Fibroblast of lung (primary cell): ENCODE measurements at regions not wholly inside any gene's neighbourhood (a gene's known extent, or its start where the extent isn't known, plus 50 kb on each side); places are given as distances from the start of the nearest gene placed in this dataset.

Experiments used
- DNase-seq, 2 donors: peaks; one replicate each; pipeline versions ENCODE4 v3.0.0 to v3.0.0-alpha.2; 2010; ENCODE audit warnings: low read depth in 2 of 2
- H2AFZ ChIP-seq: 2 replicates; pipeline ENCODE4 v1.5.1; 2012; ENCODE audit warnings: low read length, control low read depth, inconsistent platforms
- H3K27ac ChIP-seq: 2 replicates; pipeline ENCODE4 v1.5.1; 2011; ENCODE audit warnings: low read length, control low read depth; ENCODE audit not compliant: insufficient read depth
- H3K27me3 ChIP-seq: 2 replicates; pipeline ENCODE4 v1.5.1; 2011; ENCODE audit warnings: mild to moderate bottlenecking, low read length; ENCODE audit not compliant: control insufficient read depth, insufficient read depth
- H3K36me3 ChIP-seq: 2 replicates; pipeline ENCODE4 v1.5.1; 2011; ENCODE audit warnings: low read length; ENCODE audit not compliant: control insufficient read depth, insufficient read depth
- H3K4me1 ChIP-seq: 2 replicates; pipeline ENCODE4 v1.5.1; 2011; ENCODE audit warnings: low read length; ENCODE audit not compliant: control insufficient read depth, insufficient read depth; ENCODE audit errors: extremely low read depth
- H3K4me2 ChIP-seq: 2 replicates; pipeline ENCODE4 v1.5.1; 2011; ENCODE audit warnings: low read length, control low read depth; ENCODE audit not compliant: insufficient read depth; ENCODE audit errors: extremely low read depth
- H3K4me3 ChIP-seq, 4 experiments: fragments of 200-600 bp in 1 of 4; sonication (generic) in 1 of 4; replicated peaks in 1 of 4; 2 replicates each; pipeline ENCODE4 v1.5.1; 2011 to 2016; ENCODE audit warnings: low read length in 4 of 4, low read depth in 3 of 4, mild to moderate bottlenecking in 3 of 4, control low read depth in 2 of 4, inconsistent platforms in 1 of 4, mixed read lengths in 1 of 4; ENCODE audit not compliant: insufficient read depth in 1 of 4; ENCODE audit errors: control extremely low read depth in 1 of 4
- H3K79me2 ChIP-seq: 2 replicates; pipeline ENCODE4 v1.5.1; 2012; ENCODE audit warnings: mild to moderate bottlenecking, low read length, inconsistent platforms; ENCODE audit not compliant: control insufficient read depth, insufficient read depth
- H3K9ac ChIP-seq: 2 replicates; pipeline ENCODE4 v1.5.1; 2011; ENCODE audit warnings: mild to moderate bottlenecking, low read length, control low read depth; ENCODE audit not compliant: insufficient read depth
- H3K9me3 ChIP-seq: 2 replicates; pipeline ENCODE4 v1.5.1; 2012; ENCODE audit warnings: low read depth, low read length; ENCODE audit not compliant: control insufficient read depth, insufficient read depth
- H4K20me1 ChIP-seq: 2 replicates; pipeline ENCODE4 v1.5.1; 2011; ENCODE audit warnings: low read length; ENCODE audit not compliant: control insufficient read depth, insufficient read depth; ENCODE audit errors: extremely low read depth
- EZH2 ChIP-seq: IDR thresholded peaks from 2 replicates; pipeline ENCODE4 v1.5.1; 2012; ENCODE audit warnings: low read length, control low read depth, mild to moderate bottlenecking; ENCODE audit errors: missing control alignments
- TF ChIP-seq, protein P1 (sequence below), 2 donors: IDR thresholded peaks in 1 of 2; conservative IDR thresholded peaks in 1 of 2; 1 replicate in 1 of 2; 2 replicates in 1 of 2; pipeline ENCODE4 v1.5.1; 2011 to 2012; ENCODE audit warnings: low read length in 2 of 2, control low read depth in 1 of 2, inconsistent platforms in 1 of 2, low read depth in 1 of 2, mild to moderate bottlenecking in 1 of 2

GRCh38 chr2:165010556-165010955, 55.2 kb upstream of the SLC38A11 start:
- Histone ChIP-seq H3K4me2 (no peak overlapping the region), H3K9ac (no peak overlapping the region), H3K27ac (no peak overlapping the region), H2AFZ (no peak overlapping the region), H3K4me3 (no peak overlapping the region), H3K9me3 (no peaks in the 10 kb centered on the region), H3K4me1 (peaks cover 3% of the 10 kb centered on the region), H4K20me1 (no peaks in the 10 kb centered on the region), H3K36me3 (no peaks in the 10 kb centered on the region), H3K27me3 (no peaks in the 10 kb centered on the region), H3K79me2 (no peaks in the 10 kb centered on the region)
- TF ChIP-seq, protein P1, sequence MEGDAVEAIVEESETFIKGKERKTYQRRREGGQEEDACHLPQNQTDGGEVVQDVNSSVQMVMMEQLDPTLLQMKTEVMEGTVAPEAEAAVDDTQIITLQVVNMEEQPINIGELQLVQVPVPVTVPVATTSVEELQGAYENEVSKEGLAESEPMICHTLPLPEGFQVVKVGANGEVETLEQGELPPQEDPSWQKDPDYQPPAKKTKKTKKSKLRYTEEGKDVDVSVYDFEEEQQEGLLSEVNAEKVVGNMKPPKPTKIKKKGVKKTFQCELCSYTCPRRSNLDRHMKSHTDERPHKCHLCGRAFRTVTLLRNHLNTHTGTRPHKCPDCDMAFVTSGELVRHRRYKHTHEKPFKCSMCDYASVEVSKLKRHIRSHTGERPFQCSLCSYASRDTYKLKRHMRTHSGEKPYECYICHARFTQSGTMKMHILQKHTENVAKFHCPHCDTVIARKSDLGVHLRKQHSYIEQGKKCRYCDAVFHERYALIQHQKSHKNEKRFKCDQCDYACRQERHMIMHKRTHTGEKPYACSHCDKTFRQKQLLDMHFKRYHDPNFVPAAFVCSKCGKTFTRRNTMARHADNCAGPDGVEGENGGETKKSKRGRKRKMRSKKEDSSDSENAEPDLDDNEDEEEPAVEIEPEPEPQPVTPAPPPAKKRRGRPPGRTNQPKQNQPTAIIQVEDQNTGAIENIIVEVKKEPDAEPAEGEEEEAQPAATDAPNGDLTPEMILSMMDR (conservative IDR thresholded peaks at IDR 0.05 in 1 of 2, IDR thresholded peaks at IDR 0.05 in 1 of 2; ENCODE audit: low read depth in 1 of 2, low read length in 2 of 2) = no peak
- no peak for TF ChIP-seq EZH2
- DNase-seq = no peak

DNA sequence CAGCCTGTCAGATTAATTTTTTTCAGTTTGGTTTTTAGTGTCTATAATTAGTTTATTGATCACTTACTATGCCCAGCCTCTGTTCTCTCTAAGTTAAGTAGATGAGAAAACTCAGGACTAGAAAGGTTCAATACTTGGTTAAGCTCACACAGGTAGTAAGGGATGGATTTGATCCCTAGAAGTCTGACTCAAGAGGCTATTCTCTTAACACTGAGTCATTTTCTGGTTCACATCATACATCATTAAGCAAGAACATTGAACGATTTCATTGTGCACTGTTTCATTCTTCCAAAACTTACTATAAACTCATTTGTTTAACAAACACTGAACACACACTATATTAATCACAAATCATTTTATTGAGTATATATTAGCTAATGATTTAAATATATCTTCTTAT, 54.1 kb upstream of the SLC38A11 start:
- H3K79me2 ChIP-seq = no peaks in the 10 kb centered on the region
- no peak overlapping the region for H3K27ac ChIP-seq
- H3K4me3 ChIP-seq = no peak overlapping the region
- H4K20me1 ChIP-seq = no peaks in the 10 kb centered on the region
- H3K27me3 ChIP-seq = no peaks in the 10 kb centered on the region
- H3K4me1 ChIP-seq = peaks cover 3% of the 10 kb centered on the region
- no peak overlapping the region for H2AFZ ChIP-seq
- TF ChIP-seq EZH2 = no peak
- TF ChIP-seq, protein P1 (conservative IDR thresholded peaks at IDR 0.05 in 1 of 2, IDR thresholded peaks at IDR 0.05 in 1 of 2; ENCODE audit: low read depth in 1 of 2, low read length in 2 of 2) = no peak
- H3K9ac ChIP-seq = no peak overlapping the region
- peak in 1 of 2 donors; percentile 52 for DNase-seq
- H3K9me3 ChIP-seq = no peaks in the 10 kb centered on the region
- H3K4me2 ChIP-seq = no peak overlapping the region
- no peaks in the 10 kb centered on the region for H3K36me3 ChIP-seq

DNA sequence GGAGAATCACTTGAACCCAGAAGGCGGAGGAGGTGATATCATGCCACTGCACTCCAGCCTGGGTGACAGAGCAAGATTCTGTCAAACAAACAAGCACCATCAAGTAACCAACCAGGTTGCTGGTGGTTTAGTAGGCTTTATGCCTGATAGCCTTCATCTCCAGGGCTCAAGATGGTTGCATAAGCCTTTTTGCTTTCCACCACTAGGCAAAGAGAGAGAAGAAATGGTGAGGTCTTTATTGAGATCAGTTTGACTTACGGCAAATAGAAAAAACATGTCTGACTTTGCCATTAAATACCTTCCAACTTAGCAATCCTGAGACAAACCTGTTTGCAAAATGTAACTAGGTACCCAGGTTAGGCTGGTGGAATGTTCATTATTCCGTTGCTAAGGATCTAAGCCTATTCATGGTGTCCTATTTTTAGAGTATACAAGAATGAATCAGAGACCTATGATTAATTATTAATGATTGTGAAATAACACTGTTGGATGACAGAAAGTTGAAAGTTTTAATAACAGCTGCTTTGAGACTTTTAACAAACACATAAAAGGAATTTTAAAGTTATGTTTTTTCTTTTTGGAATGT, 53.5 kb upstream of the SLC38A11 start:
- Histone ChIP-seq H3K9me3 (no peaks in the 10 kb centered on the region), H3K4me2 (no peak overlapping the region), H4K20me1 (no peaks in the 10 kb centered on the region), H3K79me2 (no peaks in the 10 kb centered on the region), H3K36me3 (no peaks in the 10 kb centered on the region), H3K27me3 (no peaks in the 10 kb centered on the region), H3K4me3 (no peak overlapping the region), H3K4me1 (peaks cover 3% of the 10 kb centered on the region), H2AFZ (no peak overlapping the region), H3K9ac (no peak overlapping the region), H3K27ac (no peak overlapping the region)
- DNase-seq = peak in 1 of 2 donors; percentile 74
- TF ChIP-seq, protein P1 (conservative IDR thresholded peaks at IDR 0.05 in 1 of 2, IDR thresholded peaks at IDR 0.05 in 1 of 2; ENCODE audit: low read depth in 1 of 2, low read length in 2 of 2) = no peak
- no peak for TF ChIP-seq EZH2
